ENCODE measurements at regions not wholly inside any gene's neighbourhood (a gene's known extent, or its start where the extent isn't known, plus 50 kb on each side); places are given as distances from the start of the nearest gene placed in this dataset.
"Not testable (repeated sequence)": the region's sequence is repeated elsewhere in the genome, so short reads cannot be mapped to it uniquely, and the experiment has no call there.

DNA sequence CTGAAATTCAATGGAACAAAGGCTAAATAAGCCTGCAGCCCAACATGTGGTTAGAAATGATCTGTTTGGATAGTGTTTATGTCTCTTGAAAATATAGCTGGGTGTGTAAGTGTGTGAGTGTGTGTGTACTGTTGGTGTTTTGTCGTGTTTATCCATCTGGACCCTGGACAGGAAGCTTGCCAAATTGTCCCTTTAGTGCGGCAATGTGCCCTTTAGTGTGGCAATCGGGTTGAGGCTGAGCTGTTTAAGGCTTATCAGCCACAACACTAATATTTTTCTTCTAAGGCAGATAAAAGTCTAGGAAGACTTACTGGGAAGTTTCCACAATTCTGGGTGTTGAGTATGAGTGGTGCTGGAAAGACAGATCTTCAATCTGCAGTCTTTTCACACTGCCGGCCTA is 180.2 kb downstream of the YTHDC2 start:
- no peak overlapping the region for H3K27ac ChIP-seq (ENCODE audit: low read depth in 1 of 3, low read length in 2 of 3)
- no peak for DNase-seq
- H3K27me3 ChIP-seq (ENCODE audit: control insufficient read depth in 3 of 3, insufficient read depth in 3 of 3, low read length in 3 of 3), result peaks cover 0 to 9% (median 7%) of the 10 kb centered on the region in 3 donors
- H3K4me1 ChIP-seq (ENCODE audit: control insufficient read depth in 3 of 3, insufficient read depth in 2 of 3, low read depth in 1 of 3, low read length in 2 of 3), result no peaks in the 10 kb centered on the region
- no peaks in the 10 kb centered on the region for H3K9me3 ChIP-seq (ENCODE audit: control insufficient read depth in 2 of 2, insufficient read depth in 1 of 2, low read depth in 1 of 2, low read length in 1 of 2)
- WGBS, 3 donors, result 23 to 32% (median 31%) methylated on average over 4 of the region's 4 CpGs
- no peak for FAIRE-seq
- H3K4me3 ChIP-seq (ENCODE audit: low read depth in 1 of 3, low read length in 3 of 3), result no peak overlapping the region
- H3K36me3 ChIP-seq (ENCODE audit: control insufficient read depth in 3 of 3, insufficient read depth in 2 of 3, low read depth in 1 of 3, low read length in 3 of 3), result no peaks in the 10 kb centered on the region

DNA sequence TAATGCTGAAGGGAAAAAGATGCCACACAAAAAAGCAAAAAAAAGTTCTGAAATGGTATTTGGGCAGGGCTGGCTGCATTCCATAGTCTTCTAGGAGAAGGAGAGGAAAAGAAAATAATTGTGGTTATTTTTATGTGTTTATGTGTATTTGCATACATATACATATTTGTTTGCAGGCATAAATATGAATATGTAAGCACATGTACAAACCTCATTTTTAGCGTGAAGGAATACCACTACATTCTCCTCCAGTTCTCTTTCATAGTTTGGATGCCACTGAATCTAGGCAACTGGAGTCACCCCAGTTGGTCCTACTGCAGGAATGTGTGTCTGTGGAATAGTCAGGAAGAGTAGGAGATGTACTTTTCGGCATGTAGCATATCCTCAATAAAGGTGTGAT is 181.1 kb downstream of the YTHDC2 start:
- no peak overlapping the region for H3K27ac ChIP-seq (ENCODE audit: low read depth in 1 of 3, low read length in 2 of 3)
- DNase-seq, result no peak
- H3K36me3 ChIP-seq (ENCODE audit: control insufficient read depth in 3 of 3, insufficient read depth in 2 of 3, low read depth in 1 of 3, low read length in 3 of 3), result no peaks in the 10 kb centered on the region
- no peak overlapping the region for H3K4me3 ChIP-seq (ENCODE audit: low read depth in 1 of 3, low read length in 3 of 3)
- no peak for FAIRE-seq
- peaks cover 0 to 5% of the 10 kb centered on the region in 2 donors for H3K9me3 ChIP-seq (ENCODE audit: control insufficient read depth in 2 of 2, insufficient read depth in 1 of 2, low read depth in 1 of 2, low read length in 1 of 2)
- peaks cover 0 to 9% (median 7%) of the 10 kb centered on the region in 3 donors for H3K27me3 ChIP-seq (ENCODE audit: control insufficient read depth in 3 of 3, insufficient read depth in 3 of 3, low read length in 3 of 3)
- H3K4me1 ChIP-seq (ENCODE audit: control insufficient read depth in 3 of 3, insufficient read depth in 2 of 3, low read depth in 1 of 3, low read length in 2 of 3), result no peaks in the 10 kb centered on the region
- WGBS, 3 donors, result 59 to 84% (median 78%) methylated on average over 2 of the region's 2 CpGs

DNA sequence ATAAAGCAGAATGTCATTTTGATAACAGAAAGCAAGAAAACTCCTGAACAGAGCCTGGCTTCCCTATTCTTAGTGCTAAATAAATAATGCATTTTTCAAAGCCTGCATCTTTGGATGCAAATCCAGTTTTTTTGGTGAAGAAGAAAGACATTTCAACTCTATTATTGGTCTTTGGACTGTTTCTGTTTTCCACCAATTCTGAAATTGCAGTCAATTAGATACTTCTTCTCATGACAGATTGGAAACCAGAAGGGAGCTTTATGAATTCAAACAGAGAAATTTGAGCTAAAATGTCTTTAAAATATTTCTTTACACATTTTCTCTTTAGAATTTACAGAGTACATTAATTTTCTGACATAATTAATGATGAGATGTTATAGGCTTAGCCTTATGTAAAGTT is 189.8 kb downstream of the YTHDC2 start:
- FAIRE-seq (no peak), DNase-seq (no peak)
- H3K27ac ChIP-seq (ENCODE audit: low read depth in 1 of 3, low read length in 2 of 3), result no peak overlapping the region
- no peak overlapping the region for H3K4me3 ChIP-seq (ENCODE audit: low read depth in 1 of 3, low read length in 3 of 3)
- H3K36me3 ChIP-seq (ENCODE audit: control insufficient read depth in 3 of 3, insufficient read depth in 2 of 3, low read depth in 1 of 3, low read length in 3 of 3), result no peaks in the 10 kb centered on the region
- H3K27me3 ChIP-seq (ENCODE audit: control insufficient read depth in 3 of 3, insufficient read depth in 3 of 3, low read length in 3 of 3), result no peaks in the 10 kb centered on the region
- H3K9me3 ChIP-seq (ENCODE audit: control insufficient read depth in 2 of 2, insufficient read depth in 1 of 2, low read depth in 1 of 2, low read length in 1 of 2), result peaks cover 4 to 28% of the 10 kb centered on the region in 2 donors
- no peaks in the 10 kb centered on the region for H3K4me1 ChIP-seq (ENCODE audit: control insufficient read depth in 3 of 3, insufficient read depth in 2 of 3, low read depth in 1 of 3, low read length in 2 of 3)

DNA sequence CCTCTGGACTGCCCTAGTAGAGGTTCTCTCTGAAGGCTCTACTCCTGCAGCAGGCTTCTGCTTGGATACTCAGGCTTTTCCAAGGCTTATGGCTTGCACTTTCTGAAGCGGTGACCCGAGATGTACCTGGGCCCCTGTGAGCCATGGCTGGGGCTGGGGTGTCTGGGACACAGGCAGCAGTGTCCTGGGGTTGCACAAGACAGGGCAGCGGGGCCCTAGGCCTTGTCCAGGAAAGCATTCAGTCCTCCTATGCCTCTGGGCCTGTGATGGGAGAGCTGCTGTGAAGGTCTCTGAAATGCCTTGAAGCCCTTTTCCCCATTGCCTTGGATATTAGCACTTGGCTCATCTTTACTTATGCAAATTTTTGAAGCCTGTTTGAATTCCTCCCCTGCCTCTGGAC is 192.2 kb downstream of the YTHDC2 start:
- Histone ChIP-seq H3K27me3 (ENCODE audit: control insufficient read depth in 3 of 3, insufficient read depth in 3 of 3, low read length in 3 of 3) (no peaks in the 10 kb centered on the region), H3K27ac (ENCODE audit: low read depth in 1 of 3, low read length in 2 of 3) (no peak overlapping the region), H3K9me3 (ENCODE audit: control insufficient read depth in 2 of 2, insufficient read depth in 1 of 2, low read depth in 1 of 2, low read length in 1 of 2) (peaks cover 4 to 23% of the 10 kb centered on the region in 2 donors), H3K36me3 (ENCODE audit: control insufficient read depth in 3 of 3, insufficient read depth in 2 of 3, low read depth in 1 of 3, low read length in 3 of 3) (no peaks in the 10 kb centered on the region), H3K4me1 (ENCODE audit: control insufficient read depth in 3 of 3, insufficient read depth in 2 of 3, low read depth in 1 of 3, low read length in 2 of 3) (no peaks in the 10 kb centered on the region), H3K4me3 (ENCODE audit: low read depth in 1 of 3, low read length in 3 of 3) (no peak overlapping the region)
- 79 to 85% (median 79%) methylated on average over 3 of the region's 3 CpGs for WGBS, 3 donors
- DNase-seq (no peak), FAIRE-seq (no peak)

DNA sequence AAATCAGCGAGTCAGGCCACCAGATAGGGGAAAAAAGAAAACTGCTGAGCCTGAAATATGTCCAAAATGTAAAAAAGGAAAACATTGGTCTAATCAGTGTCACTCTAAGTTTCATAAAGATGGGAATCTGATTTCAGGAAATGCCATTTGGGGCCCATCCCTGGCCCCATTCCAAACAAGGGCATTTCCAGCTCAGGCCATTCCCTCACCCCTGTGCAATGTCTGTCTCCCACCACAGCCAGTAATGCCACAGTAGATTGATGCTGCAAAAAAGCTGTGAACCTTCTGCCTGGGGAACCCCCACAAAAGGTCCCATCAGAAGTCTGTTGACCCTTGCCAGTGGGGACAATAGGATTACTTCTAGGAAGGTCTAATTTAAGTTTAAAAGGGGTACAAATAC is 199.6 kb downstream of the YTHDC2 start:
- FAIRE-seq, result no peak
- H3K9me3 ChIP-seq (ENCODE audit: control insufficient read depth in 2 of 2, insufficient read depth in 1 of 2, low read depth in 1 of 2, low read length in 1 of 2), result peaks cover 1 to 8% of the 10 kb centered on the region in 2 donors
- no peak overlapping the region for H3K4me3 ChIP-seq (ENCODE audit: low read depth in 1 of 3, low read length in 3 of 3)
- no peaks in the 10 kb centered on the region for H3K36me3 ChIP-seq (ENCODE audit: control insufficient read depth in 3 of 3, insufficient read depth in 2 of 3, low read depth in 1 of 3, low read length in 3 of 3)
- H3K27me3 ChIP-seq (ENCODE audit: control insufficient read depth in 3 of 3, insufficient read depth in 3 of 3, low read length in 3 of 3), result no peaks in the 10 kb centered on the region
- no peak for DNase-seq
- no peaks in the 10 kb centered on the region for H3K4me1 ChIP-seq (ENCODE audit: control insufficient read depth in 3 of 3, insufficient read depth in 2 of 3, low read depth in 1 of 3, low read length in 2 of 3)
- H3K27ac ChIP-seq (ENCODE audit: low read depth in 1 of 3, low read length in 2 of 3), result no peak overlapping the region
- 58 to 60% (median 58%) methylated on average over 1 of the region's 1 CpG for WGBS, 3 donors

DNA sequence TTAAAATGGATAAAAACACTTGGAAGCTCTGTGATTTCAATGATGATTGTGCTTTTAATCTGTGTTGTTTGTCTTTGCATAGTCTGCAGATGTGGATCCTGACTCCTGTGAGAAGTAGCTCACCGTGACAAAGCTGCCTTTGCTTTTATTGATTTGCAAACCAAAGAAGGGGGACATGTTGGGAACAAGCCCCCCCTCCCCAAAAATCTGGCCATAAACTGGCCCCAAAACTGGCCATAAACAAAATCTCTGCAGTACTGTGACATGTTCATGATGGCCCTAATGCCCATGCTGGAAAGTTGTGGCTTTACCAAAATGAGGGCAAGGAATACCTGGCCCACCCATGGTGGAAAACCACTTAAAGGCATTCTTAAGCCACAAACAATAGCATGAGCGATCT is 202.4 kb downstream of the YTHDC2 start:
- not testable (repeated sequence) for H3K9me3 ChIP-seq (ENCODE audit: control insufficient read depth in 2 of 2, insufficient read depth in 1 of 2, low read depth in 1 of 2, low read length in 1 of 2); H3K4me3 ChIP-seq (ENCODE audit: low read depth in 1 of 3, low read length in 3 of 3); H3K4me1 ChIP-seq (ENCODE audit: control insufficient read depth in 3 of 3, insufficient read depth in 2 of 3, low read depth in 1 of 3, low read length in 2 of 3); H3K36me3 ChIP-seq (ENCODE audit: control insufficient read depth in 3 of 3, insufficient read depth in 2 of 3, low read depth in 1 of 3, low read length in 3 of 3); H3K27me3 ChIP-seq (ENCODE audit: control insufficient read depth in 3 of 3, insufficient read depth in 3 of 3, low read length in 3 of 3); DNase-seq; FAIRE-seq; H3K27ac ChIP-seq (ENCODE audit: low read depth in 1 of 3, low read length in 2 of 3)
- 63 to 78% (median 69%) methylated on average over 2 of the region's 2 CpGs for WGBS, 3 donors

DNA sequence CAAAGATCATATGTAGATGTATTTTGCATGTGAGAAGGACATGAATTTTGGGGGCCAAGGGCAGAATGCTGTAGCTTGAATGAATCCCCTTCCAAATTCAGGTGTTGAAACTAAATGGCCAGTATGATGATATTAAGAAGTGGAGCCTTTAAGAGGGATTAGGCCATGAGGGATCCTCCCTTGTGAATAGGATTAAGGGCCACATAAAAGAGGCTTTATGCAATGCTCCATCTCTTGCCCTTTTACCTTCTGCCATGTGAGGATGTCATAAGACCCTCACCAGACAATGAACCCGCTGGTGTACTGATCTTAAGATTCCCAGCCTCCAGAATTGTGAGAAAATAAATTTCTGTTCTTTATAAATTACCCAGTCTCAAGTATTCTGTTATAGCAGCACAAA is 206.1 kb downstream of the YTHDC2 start:
- H3K9me3 ChIP-seq (ENCODE audit: control insufficient read depth in 2 of 2, insufficient read depth in 1 of 2, low read depth in 1 of 2, low read length in 1 of 2), result peaks cover 1 to 8% of the 10 kb centered on the region in 2 donors
- H3K4me1 ChIP-seq (ENCODE audit: control insufficient read depth in 3 of 3, insufficient read depth in 2 of 3, low read depth in 1 of 3, low read length in 2 of 3), result no peaks in the 10 kb centered on the region
- WGBS, 3 donors, result 47 to 68% (median 56%) methylated on average over 1 of the region's 1 CpG
- no peak overlapping the region for H3K27ac ChIP-seq (ENCODE audit: low read depth in 1 of 3, low read length in 2 of 3)
- no peaks in the 10 kb centered on the region for H3K36me3 ChIP-seq (ENCODE audit: control insufficient read depth in 3 of 3, insufficient read depth in 2 of 3, low read depth in 1 of 3, low read length in 3 of 3)
- DNase-seq (no peak), FAIRE-seq (no peak)
- no peak overlapping the region for H3K4me3 ChIP-seq (ENCODE audit: low read depth in 1 of 3, low read length in 3 of 3)
- no peaks in the 10 kb centered on the region for H3K27me3 ChIP-seq (ENCODE audit: control insufficient read depth in 3 of 3, insufficient read depth in 3 of 3, low read length in 3 of 3)

DNA sequence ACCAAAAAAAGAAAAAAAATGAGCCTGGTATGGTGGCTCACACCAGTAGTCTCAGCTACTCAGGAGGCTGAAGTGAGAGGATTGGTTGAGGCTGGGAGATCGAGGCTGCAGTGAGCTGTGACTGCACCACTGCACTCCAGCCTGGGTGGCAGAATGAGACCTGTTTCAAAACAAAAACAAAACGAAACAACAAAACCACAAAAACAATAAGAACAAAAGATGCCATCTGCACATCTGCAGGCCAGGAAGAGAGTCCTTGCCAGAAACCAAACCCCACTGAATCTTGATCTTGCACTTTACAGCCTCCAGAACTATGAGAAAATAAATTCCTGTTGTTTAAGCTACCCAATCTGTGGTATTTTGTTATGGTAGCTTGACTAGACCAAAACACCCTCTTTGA is 207.7 kb downstream of the YTHDC2 start:
- Histone ChIP-seq H3K27ac (ENCODE audit: low read depth in 1 of 3, low read length in 2 of 3) (no peak overlapping the region), H3K9me3 (ENCODE audit: control insufficient read depth in 2 of 2, insufficient read depth in 1 of 2, low read depth in 1 of 2, low read length in 1 of 2) (peaks cover 1 to 6% of the 10 kb centered on the region in 2 donors), H3K27me3 (ENCODE audit: control insufficient read depth in 3 of 3, insufficient read depth in 3 of 3, low read length in 3 of 3) (no peaks in the 10 kb centered on the region), H3K4me3 (ENCODE audit: low read depth in 1 of 3, low read length in 3 of 3) (no peak overlapping the region), H3K4me1 (ENCODE audit: control insufficient read depth in 3 of 3, insufficient read depth in 2 of 3, low read depth in 1 of 3, low read length in 2 of 3) (no peaks in the 10 kb centered on the region), H3K36me3 (ENCODE audit: control insufficient read depth in 3 of 3, insufficient read depth in 2 of 3, low read depth in 1 of 3, low read length in 3 of 3) (no peaks in the 10 kb centered on the region)
- FAIRE-seq (no peak), DNase-seq (no peak)
- WGBS, 3 donors, result 27 to 61% (median 44%) methylated on average over 2 of the region's 2 CpGs

DNA sequence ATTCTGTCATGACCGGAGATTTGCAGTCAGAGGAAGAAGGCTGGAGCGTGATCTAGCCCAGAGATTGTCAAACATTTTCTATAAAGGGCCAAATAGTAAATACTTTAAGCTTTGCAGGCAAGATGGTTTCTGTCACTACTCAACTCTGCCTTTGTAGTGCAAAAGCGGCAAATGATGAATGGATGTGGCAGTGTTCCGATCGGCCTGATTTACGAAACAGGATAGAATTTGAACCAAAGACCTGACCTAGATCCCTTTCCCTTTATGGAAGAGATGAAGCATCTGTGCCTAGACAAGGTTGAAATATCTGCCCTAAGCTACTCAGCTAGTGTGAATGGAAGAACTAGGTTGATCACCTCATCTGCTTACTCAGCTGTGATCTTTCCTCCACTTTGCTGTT is 209.5 kb downstream of the YTHDC2 start:
- H3K9me3 ChIP-seq (ENCODE audit: control insufficient read depth in 2 of 2, insufficient read depth in 1 of 2, low read depth in 1 of 2, low read length in 1 of 2), result peaks cover 0 to 4% of the 10 kb centered on the region in 2 donors
- H3K4me3 ChIP-seq (ENCODE audit: low read depth in 1 of 3, low read length in 3 of 3), result no peak overlapping the region
- FAIRE-seq (no peak), DNase-seq (no peak)
- H3K27me3 ChIP-seq (ENCODE audit: control insufficient read depth in 3 of 3, insufficient read depth in 3 of 3, low read length in 3 of 3), result no peaks in the 10 kb centered on the region
- H3K4me1 ChIP-seq (ENCODE audit: control insufficient read depth in 3 of 3, insufficient read depth in 2 of 3, low read depth in 1 of 3, low read length in 2 of 3), result no peaks in the 10 kb centered on the region
- no peaks in the 10 kb centered on the region for H3K36me3 ChIP-seq (ENCODE audit: control insufficient read depth in 3 of 3, insufficient read depth in 2 of 3, low read depth in 1 of 3, low read length in 3 of 3)
- no peak overlapping the region for H3K27ac ChIP-seq (ENCODE audit: low read depth in 1 of 3, low read length in 2 of 3)
- 69 to 87% (median 82%) methylated on average over 6 of the region's 6 CpGs for WGBS, 3 donors
